Stimulated activated CD4-positive, alpha-beta T cell treated with anti-CD3 and anti-CD28 coated beads, TNF-alpha, amount 100 ng/mL, for 1 hour (primary cell): ENCODE measurements at regions not wholly inside any gene's neighbourhood (a gene's known extent, or its start where the extent isn't known, plus 50 kb on each side); places are given as distances from the start of the nearest gene placed in this dataset.

Experiments used
- DNase-seq, 3 donors: peaks; one replicate each; pipeline ENCODE4 v3.0.0-alpha.2; 2020; ENCODE audit warnings: low read depth in 3 of 3, low spot score in 1 of 3

DNA sequence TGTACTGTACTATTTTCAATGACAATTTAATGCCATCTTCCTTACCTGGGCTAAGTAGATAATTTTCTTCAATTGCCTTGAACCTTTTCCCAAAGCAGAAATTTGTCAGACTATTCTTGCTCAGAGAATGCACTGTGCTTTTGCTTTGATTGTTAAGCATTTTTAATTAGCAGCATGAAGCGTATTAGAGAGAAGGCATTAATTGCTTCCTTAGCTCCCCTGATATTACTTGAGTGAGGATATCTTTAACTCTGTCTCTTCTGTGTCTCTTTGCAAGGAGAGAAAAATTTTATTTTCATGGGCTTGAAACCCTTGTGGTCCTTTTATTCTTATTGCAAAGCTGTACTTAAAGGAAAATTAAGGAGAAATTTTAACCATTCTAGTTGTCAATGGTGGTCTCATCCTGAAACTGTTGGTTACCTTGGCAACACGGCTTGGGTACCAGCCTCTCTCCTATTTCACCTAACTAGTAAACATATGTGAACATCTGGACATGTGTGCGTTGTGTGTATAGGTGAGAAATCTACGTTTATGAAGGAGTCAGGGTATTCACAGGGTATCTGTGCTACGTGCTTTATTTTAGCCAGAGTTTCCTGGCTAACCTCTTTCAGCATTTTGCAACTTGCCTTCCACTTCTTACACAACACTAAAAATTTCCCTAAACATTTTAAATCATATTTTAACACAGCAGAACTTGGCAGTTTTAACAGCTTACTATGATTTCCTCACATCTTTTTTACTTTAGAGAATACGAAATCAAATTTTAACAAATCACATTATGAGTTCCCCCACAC is 225.5 kb downstream of the KLF5 start:
- no peak for DNase-seq

DNA sequence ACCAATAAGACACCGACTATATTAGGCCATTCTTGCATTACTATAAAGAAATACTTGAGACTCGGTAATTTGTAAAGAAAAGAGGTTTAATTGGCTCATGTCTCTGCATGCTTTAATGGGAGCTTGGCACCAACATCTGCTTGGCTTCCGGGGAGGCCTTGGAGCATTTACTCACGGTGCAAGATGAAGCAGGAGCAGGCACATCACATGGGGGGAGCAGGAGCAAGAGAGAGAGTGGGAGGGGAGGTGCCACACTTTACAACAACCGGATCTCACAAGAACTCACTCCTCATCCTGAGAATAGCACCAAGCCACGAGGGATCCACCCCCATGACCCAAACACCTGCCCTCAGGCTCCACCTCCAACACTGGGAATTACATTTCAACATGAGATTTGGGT is 224.8 kb downstream of the KLF5 start:
- no peak for DNase-seq

DNA sequence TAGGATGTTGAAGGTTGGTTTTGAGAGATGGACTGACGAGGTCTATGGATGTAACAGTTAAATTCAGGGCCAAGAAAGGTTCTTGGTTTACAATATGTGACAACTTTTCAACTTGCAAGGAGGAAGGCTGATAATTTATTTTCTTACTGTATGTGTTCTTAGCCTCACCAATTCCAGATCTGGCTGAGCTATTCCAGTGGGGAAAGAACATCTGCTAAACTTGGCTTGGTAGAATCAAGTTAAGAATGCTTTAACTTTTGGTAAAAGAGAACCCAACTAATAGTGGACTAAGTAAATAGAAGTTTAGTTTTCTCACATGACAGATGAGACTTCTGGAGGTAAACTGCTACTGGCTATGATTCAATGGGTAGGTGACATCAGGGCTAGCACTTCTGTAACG is 222.9 kb downstream of the KLF5 start:
- no peak for DNase-seq

DNA sequence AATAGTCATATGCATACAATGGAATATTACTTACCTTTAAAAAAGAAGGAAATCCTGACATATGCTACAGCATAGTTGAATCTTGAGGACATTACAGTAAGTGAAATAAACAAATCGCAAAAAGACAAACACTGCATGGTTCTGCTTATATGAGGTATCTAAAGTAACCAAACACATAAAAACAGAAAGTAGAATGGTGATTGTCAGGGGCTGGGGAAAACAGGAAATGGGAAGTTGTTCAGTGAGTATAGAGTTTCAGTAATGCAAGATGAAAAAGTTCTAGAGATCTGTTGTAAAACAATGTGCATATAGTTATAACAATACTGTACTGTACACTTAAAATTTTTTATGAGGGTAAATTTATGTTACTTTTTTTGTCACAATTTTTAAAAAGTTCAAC is 219.4 kb downstream of the KLF5 start:
- no peak for DNase-seq

DNA sequence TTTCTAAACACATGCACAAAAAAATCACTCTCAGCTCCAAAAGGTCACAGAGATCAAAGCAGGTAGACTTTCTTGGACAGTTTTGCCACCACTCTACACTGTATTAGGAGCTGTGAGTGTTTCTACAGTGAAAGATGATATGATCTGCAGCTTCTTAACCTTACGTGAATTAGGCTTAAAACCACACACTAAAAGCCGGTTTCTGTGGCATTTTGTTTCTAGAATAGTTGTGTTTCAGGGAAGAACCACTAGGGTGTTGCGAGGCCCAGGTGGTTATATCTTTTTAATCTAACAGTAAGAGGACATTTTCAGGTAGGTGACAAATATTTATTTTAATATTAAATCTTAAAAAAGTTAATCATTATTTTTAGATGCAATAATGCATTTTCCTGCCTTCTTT is 216.4 kb downstream of the KLF5 start:
- no peak for DNase-seq

DNA sequence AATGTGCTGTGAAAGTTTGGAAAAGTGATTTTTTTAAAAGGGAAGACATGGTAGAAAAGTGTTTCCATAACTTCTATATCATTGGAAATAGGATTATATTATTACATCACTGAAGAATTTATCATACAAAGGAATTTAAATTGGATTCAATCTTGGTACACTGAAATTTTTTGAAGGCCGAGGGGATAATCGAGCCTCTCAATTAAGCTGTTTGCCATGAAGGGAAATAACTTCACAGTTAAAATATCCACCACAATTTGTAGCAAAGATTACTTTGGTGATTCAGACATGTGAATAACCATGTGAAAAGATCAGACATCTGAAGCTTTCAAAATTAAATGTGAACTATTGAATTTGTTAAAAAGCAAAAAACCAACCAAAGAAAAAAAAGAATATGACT is 215.3 kb downstream of the KLF5 start:
- DNase-seq, result no peak

DNA sequence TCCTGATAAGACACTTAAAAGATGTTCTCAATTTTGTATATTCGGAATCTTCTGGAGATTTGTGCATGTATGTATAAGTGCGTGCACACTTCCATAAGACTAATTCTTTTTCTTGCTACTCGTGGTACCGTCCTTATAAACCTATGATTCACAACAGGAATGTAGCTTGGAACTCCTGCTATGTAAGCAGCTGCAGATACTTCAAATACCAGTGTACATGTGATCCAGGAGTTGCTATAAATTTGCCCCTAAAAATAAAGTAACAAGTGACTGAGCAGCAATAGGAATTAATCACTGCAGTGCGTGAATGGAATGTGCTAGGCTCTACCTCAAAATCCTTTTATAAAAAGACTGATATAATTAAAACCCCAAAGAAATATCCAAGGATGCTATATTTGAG is 214.9 kb downstream of the KLF5 start:
- DNase-seq, result no peak

DNA sequence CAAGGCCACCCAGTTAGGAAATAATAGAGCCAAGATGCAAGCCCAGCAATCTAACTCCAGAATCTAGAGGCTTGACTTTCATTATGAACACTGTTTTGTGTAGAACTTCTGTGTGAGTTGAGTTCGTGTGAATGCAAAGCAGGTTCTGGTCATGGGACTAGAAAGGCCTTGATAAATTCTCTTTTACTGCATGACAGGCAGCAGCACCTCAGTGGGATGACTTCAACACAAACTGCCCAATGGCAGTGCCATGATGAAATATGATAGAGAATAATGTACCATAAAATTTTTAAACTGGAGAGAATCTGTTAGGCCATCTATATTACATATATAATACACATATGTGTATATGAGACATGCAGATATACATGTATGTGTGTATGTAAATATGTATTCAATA is 214.5 kb downstream of the KLF5 start:
- no peak for DNase-seq

DNA sequence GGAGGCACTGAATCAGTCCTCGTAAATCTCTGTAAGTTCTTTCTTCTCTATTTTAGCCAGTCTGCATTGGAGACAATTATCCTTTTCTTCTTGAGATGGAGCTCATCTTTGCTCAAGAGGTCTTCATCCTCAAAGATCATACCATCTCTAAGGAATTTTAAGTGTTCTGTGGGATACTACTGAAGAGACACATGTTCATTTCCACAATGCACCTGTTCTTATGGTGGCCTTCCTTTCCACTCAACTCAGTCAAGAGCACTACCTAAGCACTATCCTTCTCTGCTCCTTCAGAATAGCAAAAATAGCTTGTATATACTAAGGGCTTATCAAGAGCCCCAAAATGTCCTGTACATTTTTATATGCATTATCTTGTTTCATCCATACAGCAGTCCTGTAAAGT is 214.0 kb downstream of the KLF5 start:
- DNase-seq, result no peak

DNA sequence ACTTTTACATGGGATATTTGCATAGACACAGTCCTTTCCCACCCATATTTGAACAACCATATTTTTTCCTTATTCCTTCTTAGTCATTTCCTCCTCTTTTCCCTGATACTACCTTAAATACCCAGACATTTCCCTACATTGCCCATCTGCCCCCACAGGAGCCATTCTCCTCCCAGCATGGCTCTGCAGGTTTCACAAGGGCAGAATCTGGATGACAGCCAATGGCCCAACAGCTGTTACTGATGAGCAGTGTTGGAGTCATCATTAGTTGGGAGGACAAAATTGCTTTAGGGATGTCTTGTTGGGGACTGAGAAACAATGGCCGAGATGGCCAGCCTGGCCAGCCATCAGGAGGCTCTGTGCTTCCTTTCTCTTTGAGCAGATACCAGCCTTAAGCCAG is 209.5 kb downstream of the KLF5 start:
- DNase-seq, result no peak

DNA sequence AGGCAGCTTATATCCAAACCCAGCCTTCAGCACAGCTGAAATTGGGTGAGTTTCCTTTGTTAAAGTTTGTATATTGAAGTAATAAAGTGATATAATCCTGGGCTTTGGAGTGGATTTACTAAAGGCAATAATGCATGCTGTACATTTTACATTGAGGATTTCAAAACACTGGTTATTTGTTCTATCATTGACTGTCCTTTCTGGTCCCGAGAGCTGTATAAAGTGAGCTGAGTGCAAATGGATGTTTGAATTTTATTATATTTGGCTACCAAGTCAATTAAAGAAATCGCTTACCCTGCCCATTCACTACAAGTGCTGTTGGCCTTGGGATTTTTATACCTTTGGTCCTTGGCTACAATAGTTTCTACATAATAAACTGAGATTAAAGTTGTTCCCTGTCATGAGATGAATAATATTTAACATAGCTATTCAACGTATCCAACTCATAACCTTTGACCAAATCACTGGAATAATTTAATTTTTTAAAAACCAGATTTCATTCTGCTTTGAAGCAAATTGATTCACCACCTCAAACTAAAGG is 207.9 kb downstream of the KLF5 start:
- no peak for DNase-seq

DNA sequence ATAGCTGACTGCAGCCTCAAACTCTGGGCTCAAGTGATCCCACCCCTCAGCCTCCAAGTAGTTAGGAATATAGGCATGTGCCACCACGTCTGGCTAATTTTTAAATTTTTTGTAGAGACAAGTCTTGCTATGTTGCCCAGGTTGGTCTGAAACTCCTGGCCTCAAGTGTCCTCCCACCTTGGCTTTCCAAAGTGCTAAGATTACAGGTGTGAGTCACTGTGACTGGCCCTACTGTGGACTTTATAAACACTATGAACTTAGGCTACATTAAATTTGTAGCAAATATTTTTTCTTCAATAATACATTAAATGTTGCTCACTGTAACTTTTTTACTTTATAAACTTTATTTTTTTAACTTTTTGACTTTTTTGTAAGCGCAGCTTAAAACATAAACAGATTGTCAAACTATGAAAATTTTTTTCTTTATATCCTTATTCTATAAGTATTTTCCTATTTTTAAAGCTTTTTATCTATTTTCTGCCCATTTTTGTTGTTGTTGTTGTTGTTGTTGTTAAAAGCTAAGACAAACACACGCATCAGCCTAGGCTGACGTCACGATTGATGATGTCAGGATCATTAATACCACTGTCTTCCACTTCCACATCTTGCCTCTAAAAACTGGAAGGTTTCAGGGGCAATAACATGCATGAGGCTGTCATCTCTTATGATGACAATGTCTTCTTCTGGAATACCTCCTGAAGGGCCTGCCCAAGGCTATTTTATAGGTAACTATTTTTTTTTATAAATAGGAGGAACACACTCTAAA is 204.2 kb downstream of the KLF5 start:
- DNase-seq, result no peak

DNA sequence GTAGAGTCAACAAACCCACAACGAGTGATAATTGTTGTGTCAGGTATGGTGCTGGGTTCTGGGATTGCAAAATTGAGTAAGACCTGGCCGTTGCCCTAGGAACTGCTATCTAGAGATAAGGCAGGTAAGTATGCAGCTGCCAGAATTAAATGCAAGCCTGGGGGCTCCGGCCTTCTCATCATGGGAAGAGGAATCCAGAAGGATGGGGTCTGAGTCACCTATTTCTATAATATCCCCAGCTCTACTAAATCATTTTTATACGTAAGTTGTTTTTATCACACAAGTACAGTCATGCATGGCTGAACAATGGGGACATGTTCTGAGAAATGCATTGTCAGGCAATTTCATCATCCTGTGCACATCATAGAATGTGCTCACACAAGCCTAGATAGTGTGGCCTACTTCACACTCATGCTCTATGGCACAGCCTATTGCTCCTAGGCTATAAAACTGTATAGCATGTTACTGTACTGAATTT is 203.0 kb downstream of the KLF5 start:
- no peak for DNase-seq

DNA sequence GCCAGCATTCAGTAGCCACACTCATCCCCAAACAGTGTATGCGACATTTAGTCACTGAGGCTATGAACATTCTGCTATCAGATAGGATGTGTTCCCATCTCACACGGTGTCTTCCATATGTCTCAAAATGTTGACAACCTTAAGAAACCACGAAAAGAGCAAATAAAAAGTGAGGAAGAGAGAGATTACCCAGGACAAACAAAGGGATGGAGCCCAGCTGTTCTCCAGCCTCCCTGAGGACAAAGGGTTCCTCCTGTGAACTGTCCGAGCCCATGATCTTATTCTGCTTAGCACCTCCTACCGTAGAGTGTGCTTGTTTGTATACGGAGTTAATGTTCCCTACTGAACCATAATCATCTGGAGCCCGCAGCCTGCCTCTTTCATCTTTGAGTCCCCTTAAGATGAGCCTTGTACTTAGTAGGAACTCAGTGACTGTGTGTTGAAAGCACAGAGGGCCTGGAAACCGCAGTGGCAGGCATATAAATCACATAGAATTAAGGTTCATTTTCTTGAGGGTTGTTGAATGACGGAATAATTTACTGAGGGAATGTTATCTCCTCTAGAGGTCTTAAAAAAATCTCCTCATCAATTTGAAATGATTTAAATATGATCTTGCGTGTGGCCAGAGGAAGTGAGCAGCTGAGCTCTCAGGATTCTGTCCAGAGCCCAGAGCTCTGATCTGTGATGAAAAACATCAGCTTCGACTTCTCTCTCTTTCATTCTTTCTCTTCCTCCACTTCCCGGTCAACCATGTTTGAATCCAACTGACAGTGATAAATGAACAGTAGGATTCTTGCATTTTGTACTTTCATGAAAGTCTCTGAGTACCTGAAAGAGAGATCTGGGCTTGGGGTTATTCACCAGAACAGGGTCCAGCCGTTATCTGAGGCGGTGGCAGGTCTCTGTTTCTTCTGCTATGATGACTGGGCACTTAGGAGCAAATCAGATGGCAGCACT is 200.5 kb downstream of the KLF5 start:
- DNase-seq, result no peak

DNA sequence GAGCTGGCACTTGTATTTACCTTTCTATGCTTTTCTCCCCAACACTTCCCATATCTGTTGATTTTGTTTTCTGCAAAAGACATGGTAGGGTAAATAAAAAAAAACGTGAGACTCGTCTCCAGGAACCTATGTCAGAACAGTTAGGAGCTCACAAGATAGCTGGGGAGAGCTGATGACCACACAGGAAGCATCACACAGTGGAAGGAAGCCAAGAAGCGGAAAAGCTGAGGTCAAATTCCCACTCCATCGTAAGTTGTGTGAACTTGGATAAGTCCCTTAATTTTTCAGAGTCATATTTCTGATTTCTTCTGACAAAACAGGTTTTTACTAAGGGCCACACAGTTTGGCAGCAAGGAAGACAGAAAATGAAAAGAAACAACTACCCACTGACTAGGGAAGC is 199.6 kb downstream of the KLF5 start:
- DNase-seq, result no peak

DNA sequence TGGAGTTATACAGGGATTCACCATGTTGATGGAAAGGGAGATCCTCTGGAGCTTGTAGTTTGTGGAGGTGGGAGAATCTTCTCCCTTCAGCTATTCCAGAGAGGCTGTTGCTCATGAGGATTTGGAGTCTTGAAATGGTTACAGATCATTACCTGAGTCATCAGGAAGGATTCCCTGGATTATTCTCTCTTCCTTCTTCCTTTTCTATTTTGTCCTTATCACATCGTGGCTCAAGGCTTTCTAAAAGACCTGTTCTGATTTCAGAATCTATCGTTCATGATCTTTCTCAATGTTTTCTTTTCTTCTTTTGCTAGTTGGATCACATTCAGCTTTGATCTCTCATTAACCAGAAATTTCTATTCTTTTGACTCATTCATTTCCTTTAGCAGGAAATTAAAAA is 196.0 kb downstream of the KLF5 start:
- DNase-seq, result no peak

DNA sequence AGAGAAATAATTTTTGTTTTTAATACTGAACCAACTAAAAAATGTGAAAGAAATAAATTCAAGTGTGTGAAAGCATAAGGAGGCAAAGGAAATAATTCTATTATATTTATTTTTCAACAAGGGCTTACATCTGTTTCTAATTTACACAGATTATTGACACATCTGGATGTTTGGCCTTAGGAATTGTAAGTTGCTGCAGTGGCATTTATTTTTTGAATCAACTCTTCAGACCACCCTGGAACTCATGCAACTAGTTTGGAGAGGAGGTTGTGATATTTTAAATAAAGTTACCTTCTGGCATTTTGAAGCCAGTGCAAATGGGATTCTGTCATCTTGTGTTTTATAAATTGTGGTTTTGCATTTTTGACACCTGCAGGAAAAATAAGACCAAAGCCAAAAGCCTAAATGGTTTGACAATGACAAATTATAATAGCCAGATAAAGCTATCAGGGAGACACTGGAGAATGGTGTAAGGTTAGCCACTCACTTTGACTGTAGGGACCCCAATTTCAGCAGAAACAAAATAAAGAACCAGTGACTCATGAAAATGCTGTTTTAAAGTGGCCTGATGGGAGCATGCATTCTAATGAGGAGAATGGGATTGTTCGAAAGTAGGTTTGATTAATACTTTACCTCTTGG is 192.9 kb downstream of the KLF5 start:
- DNase-seq, result no peak

DNA sequence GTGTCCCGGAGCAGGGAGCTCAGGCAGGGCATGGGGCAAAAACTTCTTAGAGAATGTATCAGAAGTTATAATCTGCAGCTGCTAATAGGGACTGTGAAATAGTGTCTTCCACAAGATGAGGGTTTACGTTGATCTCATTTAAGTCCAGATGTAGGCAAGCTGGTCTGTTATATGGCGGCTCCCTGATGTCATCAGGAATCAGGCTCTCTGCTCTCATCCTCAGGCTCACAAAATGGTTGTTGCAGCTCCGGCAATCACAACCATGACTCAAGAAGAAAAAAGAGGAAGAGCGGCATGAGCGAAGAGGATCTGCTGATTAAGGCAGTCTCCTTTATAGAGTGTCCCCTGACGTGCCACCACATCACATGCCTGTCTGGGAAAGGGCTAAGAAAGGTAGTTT is 191.3 kb downstream of the KLF5 start:
- no peak for DNase-seq

DNA sequence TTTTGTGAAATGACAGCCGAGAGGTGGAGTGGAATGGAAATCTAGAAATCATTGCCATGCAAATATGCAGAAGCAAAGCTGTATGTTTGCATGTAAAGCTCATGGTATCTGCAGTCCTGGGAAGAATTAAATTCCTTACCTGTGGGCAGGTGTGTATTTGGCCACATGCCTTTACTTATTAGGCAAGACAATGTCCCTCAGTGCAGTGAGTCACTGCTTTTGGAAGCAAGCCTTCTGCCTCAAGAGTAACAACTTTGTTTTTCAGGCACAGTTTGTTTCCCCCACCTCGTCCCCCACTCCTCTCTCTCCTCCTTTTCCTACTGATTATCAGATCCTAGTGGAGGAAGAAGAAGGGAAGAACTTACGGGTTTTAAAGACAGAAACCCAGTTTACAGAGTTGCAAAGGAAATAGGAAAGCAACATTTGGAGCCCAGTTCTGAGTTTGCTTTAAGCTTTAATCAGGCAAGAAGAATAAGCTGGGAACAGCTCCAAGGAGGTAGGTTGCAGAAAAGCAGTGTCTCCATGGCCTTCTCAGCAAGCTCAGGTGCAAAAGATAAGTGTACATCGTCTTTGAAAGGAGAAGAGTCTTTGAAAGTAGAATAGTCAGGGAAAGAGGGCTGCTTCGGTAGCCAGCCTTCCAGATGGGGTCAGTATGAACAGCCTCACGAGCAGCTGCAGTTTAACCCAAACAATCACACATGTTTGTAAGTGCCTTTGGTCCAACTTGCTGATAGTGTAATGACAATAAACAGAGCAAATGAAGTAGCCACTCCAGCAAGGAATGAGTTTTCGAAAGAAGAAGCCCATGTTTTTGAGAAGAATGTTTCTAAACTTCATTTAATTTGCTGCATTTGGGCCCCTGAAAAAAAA is 190.1 kb downstream of the KLF5 start:
- DNase-seq, result no peak

DNA sequence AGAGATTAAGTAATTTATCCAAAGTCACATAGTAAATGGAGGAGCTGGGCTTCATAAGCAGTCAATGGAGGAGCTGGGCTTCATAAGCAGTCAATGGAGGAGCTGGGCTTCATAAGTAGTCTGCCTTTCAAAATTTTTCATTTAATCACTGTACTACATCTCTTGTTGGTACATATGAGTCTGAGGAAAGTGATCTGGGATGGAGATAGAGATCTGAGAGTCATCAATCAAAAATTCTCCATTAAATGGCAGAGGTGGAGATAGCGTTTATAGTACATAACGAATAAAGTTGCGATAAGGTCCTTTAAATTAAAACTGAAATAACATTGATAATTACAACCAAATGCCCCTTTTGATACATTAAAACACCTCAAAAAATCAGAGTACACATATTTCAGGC is 189.3 kb downstream of the KLF5 start:
- no peak for DNase-seq
